Natural killer cell (primary cell): ENCODE measurements at regions not wholly inside any gene's neighbourhood (a gene's known extent, or its start where the extent isn't known, plus 50 kb on each side); places are given as distances from the start of the nearest gene placed in this dataset.
"Not testable (repeated sequence)": the region's sequence is repeated elsewhere in the genome, so short reads cannot be mapped to it uniquely, and the experiment has no call there.

ENCODE experiments used
- ATAC-seq, 3 donors: fragments of 150-1000 bp in 2 of 3; fragments of 200-7000 bp in 1 of 3; cut with Tn5 transposase; 1 replicate in 1 of 3; 2 replicates in 2 of 3; pipeline ENCODE4 v1.10.0; 2021; ENCODE audit warnings: mild to moderate bottlenecking in 2 of 3, moderate library complexity in 2 of 3
- DNase-seq, 2 donors: peaks; one replicate each; pipeline versions ENCODE4 v3.0.0 to v3.0.0-alpha.2; 2013 to 2021; ENCODE audit warnings: mixed read lengths in 1 of 2
- H3K27ac ChIP-seq: one replicate; pipeline ENCODE4 v1.5.1; 2013; ENCODE audit warnings: mild to moderate bottlenecking, low read length
- H3K27me3 ChIP-seq: one replicate; pipeline ENCODE4 v1.6.1; 2013; ENCODE audit warnings: low read length; ENCODE audit not compliant: control insufficient read depth, insufficient read depth
- H3K36me3 ChIP-seq: one replicate; pipeline ENCODE4 v1.6.1; 2013; ENCODE audit warnings: low read length; ENCODE audit not compliant: control insufficient read depth, insufficient read depth
- H3K4me1 ChIP-seq: one replicate; pipeline ENCODE4 v1.6.1; 2013; ENCODE audit warnings: low read length; ENCODE audit not compliant: control insufficient read depth, insufficient read depth
- H3K4me3 ChIP-seq: one replicate; pipeline ENCODE4 v1.5.1; 2013; ENCODE audit warnings: low read length
- H3K9me3 ChIP-seq: one replicate; pipeline ENCODE4 v1.6.1; 2013; ENCODE audit warnings: low read length; ENCODE audit not compliant: control insufficient read depth, insufficient read depth
- H3K27ac Mint-ChIP-seq, 2 donors: one replicate each; pipeline ENCODE4 v1.8.0; 2022; ENCODE audit warnings: mild to moderate bottlenecking in 2 of 2, mixed read lengths in 2 of 2, moderate library complexity in 1 of 2
- H3K27me3 Mint-ChIP-seq, 2 donors: one replicate each; pipeline ENCODE4 v1.8.0; 2022; ENCODE audit warnings: low read depth in 2 of 2, mixed read lengths in 2 of 2
- H3K36me3 Mint-ChIP-seq: one replicate; pipeline ENCODE4 v1.8.0; 2022; ENCODE audit warnings: mixed read lengths
- H3K4me1 Mint-ChIP-seq, 2 donors: one replicate each; pipeline ENCODE4 v1.8.0; 2022; ENCODE audit warnings: mixed read lengths in 2 of 2
- H3K4me3 Mint-ChIP-seq: one replicate; pipeline ENCODE4 v1.8.0; 2022; ENCODE audit warnings: mild to moderate bottlenecking, moderate library complexity, mixed read lengths
- H3K9me3 Mint-ChIP-seq, 2 donors: one replicate each; pipeline ENCODE4 v1.8.0; 2022; ENCODE audit warnings: mixed read lengths in 2 of 2
- CTCF ChIP-seq: fragments of 200-600 bp; IDR thresholded peaks from one replicate; pipeline ENCODE4 v1.8.0; 2022; ENCODE audit warnings: antibody characterized with exemption
- WGBS: methylation state at CpG from one replicate; pipeline ENCODE4 v1.1.7; 2013; ENCODE audit warnings: missing lambda C conversion rate; ENCODE audit not compliant: insufficient coverage; 5-methylcytosine and 5-hydroxymethylcytosine counted together
- intact Hi-C: fragments of 100-400 bp; cut with micrococcal nuclease; formaldehyde crosslinking; loops from one replicate; pipeline ENCODE4 v1.14.2; 2022

GRCh38 chr2:111519071-111519470, 364.9 kb downstream of the ANAPC1 start:
- no peak overlapping the region for H3K4me3 Mint-ChIP-seq
- Histone ChIP-seq H3K27me3 (no peaks in the 10 kb centered on the region), H3K27ac (no peak overlapping the region), H3K4me3 (no peak overlapping the region), H3K36me3 (no peaks in the 10 kb centered on the region), H3K9me3 (no peaks in the 10 kb centered on the region), H3K4me1 (no peaks in the 10 kb centered on the region)
- no peaks in the 10 kb centered on the region for H3K9me3 Mint-ChIP-seq
- H3K27me3 Mint-ChIP-seq, result peaks cover 0 to 5% of the 10 kb centered on the region in 2 donors
- no peak overlapping the region for H3K27ac Mint-ChIP-seq
- intact Hi-C loops, result no loop called here
- no peaks in the 10 kb centered on the region for H3K36me3 Mint-ChIP-seq
- no peak for TF ChIP-seq CTCF
- WGBS, result 65% methylated on average over 3 of the region's 3 CpGs
- peaks cover 0 to 9% of the 10 kb centered on the region in 2 donors for H3K4me1 Mint-ChIP-seq
- DNase-seq (no peak), ATAC-seq (no peak)

DNA sequence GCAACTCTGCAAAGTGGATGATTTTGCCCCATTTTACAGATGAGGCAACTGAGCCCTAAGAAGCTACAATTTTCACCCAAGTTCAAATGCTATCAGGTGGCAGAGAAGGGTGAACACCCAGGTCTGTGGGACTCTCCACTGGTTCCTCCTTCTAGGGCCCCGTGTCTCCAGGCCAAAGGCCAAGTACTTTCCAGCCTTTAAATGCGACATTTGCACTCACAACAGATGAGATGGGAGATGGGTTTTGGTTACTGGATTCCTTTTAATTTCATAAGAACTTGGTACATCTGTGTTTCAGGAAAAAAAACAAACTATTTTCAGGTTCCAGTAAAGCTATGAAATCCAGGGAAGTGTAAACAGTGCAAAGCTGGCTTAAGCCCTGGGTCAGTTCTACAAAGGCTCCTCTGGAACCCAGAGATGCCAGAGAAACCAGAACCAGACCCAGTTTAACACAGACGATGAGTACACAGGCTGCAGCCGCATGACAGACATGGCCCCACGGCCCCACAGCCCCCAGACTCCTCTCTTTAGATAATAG, 361.7 kb downstream of the ANAPC1 start:
- Mint-ChIP-seq H3K4me3 (no peak overlapping the region), H3K9me3 (no peaks in the 10 kb centered on the region), H3K27me3 (peaks cover 0 to 5% of the 10 kb centered on the region in 2 donors), H3K36me3 (no peaks in the 10 kb centered on the region), H3K27ac (no peak overlapping the region), H3K4me1 (peaks cover 0 to 5% of the 10 kb centered on the region in 2 donors)
- TF ChIP-seq CTCF, result no peak
- Histone ChIP-seq H3K27me3 (no peaks in the 10 kb centered on the region), H3K27ac (no peak overlapping the region), H3K4me1 (no peaks in the 10 kb centered on the region), H3K4me3 (no peak overlapping the region), H3K9me3 (no peaks in the 10 kb centered on the region), H3K36me3 (no peaks in the 10 kb centered on the region)
- DNase-seq, result no peak
- 91% methylated on average over 5 of the region's 5 CpGs for WGBS
- intact Hi-C loops, result no loop called here
- no peak for ATAC-seq

DNA sequence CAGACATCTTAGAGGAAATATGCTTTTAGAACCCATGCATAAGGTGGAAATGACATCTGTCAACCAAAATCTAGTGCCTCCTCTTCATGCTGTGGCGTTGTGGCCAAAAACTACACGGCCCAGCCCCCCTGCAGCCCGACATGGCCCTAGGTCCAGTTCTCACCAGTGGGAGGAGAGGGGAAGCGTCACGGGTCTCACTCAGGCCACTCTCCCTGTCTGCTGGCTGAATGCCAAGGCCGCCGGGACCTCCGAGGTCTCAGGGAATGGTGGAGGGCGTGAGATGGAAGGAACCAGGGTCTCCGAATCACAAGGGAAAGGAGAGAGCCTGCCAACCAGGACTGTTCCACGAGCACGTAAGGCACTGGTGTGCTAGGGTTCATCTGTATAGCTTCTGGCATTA, 361.0 kb downstream of the ANAPC1 start:
- H3K27me3 Mint-ChIP-seq, result peaks cover 0 to 5% of the 10 kb centered on the region in 2 donors
- no peak for TF ChIP-seq CTCF
- no peak overlapping the region for H3K4me3 Mint-ChIP-seq
- H3K27ac Mint-ChIP-seq, result no peak overlapping the region
- no peaks in the 10 kb centered on the region for H3K9me3 ChIP-seq
- DNase-seq (no peak), ATAC-seq (no peak)
- no peak overlapping the region for H3K27ac ChIP-seq
- no peak overlapping the region for H3K4me3 ChIP-seq
- peaks cover 0 to 5% of the 10 kb centered on the region in 2 donors for H3K4me1 Mint-ChIP-seq
- H3K4me1 ChIP-seq, result no peaks in the 10 kb centered on the region
- no peaks in the 10 kb centered on the region for H3K27me3 ChIP-seq
- no peaks in the 10 kb centered on the region for H3K36me3 Mint-ChIP-seq
- 85% methylated on average over 12 of the region's 12 CpGs for WGBS
- no peaks in the 10 kb centered on the region for H3K9me3 Mint-ChIP-seq
- intact Hi-C loops, result no loop called here
- H3K36me3 ChIP-seq, result no peaks in the 10 kb centered on the region

DNA sequence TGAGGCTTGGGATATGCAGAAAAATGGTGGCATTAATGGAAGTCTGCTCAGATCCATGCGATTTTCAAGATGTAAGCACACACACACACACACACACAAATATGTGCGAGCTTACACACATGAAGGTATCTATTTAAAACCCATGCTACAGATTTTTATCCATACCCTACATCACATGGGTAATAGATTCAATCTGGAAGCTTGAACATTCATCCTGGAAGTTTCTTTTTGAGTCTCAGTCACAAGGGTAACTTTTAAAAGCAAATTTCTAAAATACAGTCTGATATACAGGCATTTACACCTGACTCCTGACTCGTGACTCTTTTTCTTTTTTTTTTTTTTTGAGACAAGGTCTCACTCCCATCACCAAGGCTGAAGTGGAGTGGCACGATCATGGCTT, 359.0 kb downstream of the ANAPC1 start:
- not testable (repeated sequence) for H3K4me3 Mint-ChIP-seq

GRCh38 chr2:111526041-111526639, 357.9 kb downstream of the ANAPC1 start:
- ATAC-seq, H3K36me3 ChIP-seq, H3K27ac ChIP-seq, H3K9me3 ChIP-seq, H3K4me3 Mint-ChIP-seq, H3K36me3 Mint-ChIP-seq, H3K4me1 Mint-ChIP-seq, H3K27ac Mint-ChIP-seq, H3K27me3 Mint-ChIP-seq, H3K4me1 ChIP-seq, H3K4me3 ChIP-seq, H3K27me3 ChIP-seq, intact Hi-C loops, H3K9me3 Mint-ChIP-seq, DNase-seq: not testable (repeated sequence)
- WGBS, result no CpG with 5 or more reads among the region's 7 CpGs

More for the DNA sequence above, 359.0 kb downstream of the ANAPC1 start:
- H3K27me3 Mint-ChIP-seq, H3K27ac Mint-ChIP-seq, H3K9me3 ChIP-seq, H3K36me3 ChIP-seq, H3K27ac ChIP-seq, H3K36me3 Mint-ChIP-seq, DNase-seq, ATAC-seq, H3K4me1 ChIP-seq, H3K27me3 ChIP-seq, H3K9me3 Mint-ChIP-seq, intact Hi-C loops, H3K4me3 ChIP-seq, H3K4me1 Mint-ChIP-seq: not testable (repeated sequence)
- 86% methylated on average over 2 of the region's 4 CpGs for WGBS

- H3K36me3 Mint-ChIP-seq, H3K4me1 ChIP-seq, H3K36me3 ChIP-seq, H3K4me3 Mint-ChIP-seq, DNase-seq, H3K27me3 ChIP-seq, H3K27ac Mint-ChIP-seq, H3K9me3 ChIP-seq, H3K4me1 Mint-ChIP-seq, H3K27ac ChIP-seq, intact Hi-C loops, ATAC-seq, H3K9me3 Mint-ChIP-seq, H3K4me3 ChIP-seq, H3K27me3 Mint-ChIP-seq: not testable (repeated sequence)
- 98% methylated on average over 4 of the region's 10 CpGs for WGBS
These were observed 356.1 kb downstream of the ANAPC1 start for GRCh38 chr2:111527707-111528400.
